ENCODE measurements at regions not wholly inside any gene's neighbourhood (a gene's known extent, or its start where the extent isn't known, plus 50 kb on each side); places are given as distances from the start of the nearest gene placed in this dataset.

DNA sequence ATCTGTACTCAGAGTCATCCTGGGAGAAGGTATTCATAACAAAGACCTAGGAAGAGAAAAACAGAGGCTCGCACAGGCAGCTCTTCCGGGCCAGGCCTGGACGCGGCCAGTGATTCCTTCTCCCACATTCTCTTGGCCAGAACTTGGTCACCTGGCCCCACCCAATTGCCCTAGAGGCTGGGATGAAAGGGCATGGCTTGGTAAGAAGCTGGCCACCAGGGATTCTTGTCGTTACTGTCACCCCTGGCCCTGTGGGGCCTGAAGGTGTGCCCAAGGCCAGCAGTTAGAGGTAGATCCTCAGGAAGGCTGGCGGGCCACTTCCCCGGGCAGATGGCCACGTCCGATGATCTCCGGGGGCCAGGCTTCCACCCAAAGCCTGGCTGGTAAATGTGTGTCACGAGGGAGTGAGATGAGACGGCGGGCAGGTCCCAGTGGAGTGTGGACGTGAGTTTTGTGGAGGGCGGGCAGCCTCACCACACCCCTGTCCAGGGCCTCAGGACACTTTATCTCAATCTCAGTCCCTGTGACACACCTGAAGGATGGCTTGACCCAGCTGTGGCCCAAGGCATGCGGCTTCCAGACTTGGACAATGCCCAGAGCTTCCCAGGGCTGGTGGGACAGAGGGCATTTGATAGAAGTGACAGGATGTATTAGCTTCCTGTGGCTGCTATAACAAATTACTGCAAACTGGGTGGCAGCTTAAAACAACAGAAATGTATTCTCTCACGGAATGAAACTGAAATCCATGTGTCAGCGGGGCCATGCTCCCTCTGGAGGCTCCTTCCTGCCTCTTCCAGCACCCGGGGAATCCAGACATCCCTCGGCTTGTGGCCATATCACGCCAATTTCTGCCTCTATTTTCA is 66.3 kb upstream of the GSE1 start:
- Histone ChIP-seq H3K9me3 (ENCODE audit: control insufficient read depth, insufficient read depth, low read depth, low read length) (no peaks in the 10 kb centered on the region), H3K27ac (ENCODE audit: low read length) (peak overlapping the region; percentile 23; the same call in 1 of the 2 replicates), H3K27me3 (ENCODE audit: control insufficient read depth, insufficient read depth, low read length) (no peaks in the 10 kb centered on the region), H3K4me3 (ENCODE audit: low read depth in 2 of 2, low read length in 2 of 2) (no peak overlapping the region), H3K36me3 (ENCODE audit: control insufficient read depth, insufficient read depth, low read length) (no peaks in the 10 kb centered on the region), H3K4me1 (ENCODE audit: control insufficient read depth, insufficient read depth, low read length) (peaks cover 22% of the 10 kb centered on the region)
- in situ Hi-C loops (cut with HindIII; ENCODE audit: low pct_unique_long_range_greater_than_20kb, low sequenced_read_pairs) = no loop called here
- CTCF ChIA-PET = no interaction called here
- no peak for TF ChIP-seq TCF7L2 (IDR thresholded peaks at IDR 0.05; ENCODE audit: low read depth, low read length)
- TF ChIP-seq, protein P1, sequence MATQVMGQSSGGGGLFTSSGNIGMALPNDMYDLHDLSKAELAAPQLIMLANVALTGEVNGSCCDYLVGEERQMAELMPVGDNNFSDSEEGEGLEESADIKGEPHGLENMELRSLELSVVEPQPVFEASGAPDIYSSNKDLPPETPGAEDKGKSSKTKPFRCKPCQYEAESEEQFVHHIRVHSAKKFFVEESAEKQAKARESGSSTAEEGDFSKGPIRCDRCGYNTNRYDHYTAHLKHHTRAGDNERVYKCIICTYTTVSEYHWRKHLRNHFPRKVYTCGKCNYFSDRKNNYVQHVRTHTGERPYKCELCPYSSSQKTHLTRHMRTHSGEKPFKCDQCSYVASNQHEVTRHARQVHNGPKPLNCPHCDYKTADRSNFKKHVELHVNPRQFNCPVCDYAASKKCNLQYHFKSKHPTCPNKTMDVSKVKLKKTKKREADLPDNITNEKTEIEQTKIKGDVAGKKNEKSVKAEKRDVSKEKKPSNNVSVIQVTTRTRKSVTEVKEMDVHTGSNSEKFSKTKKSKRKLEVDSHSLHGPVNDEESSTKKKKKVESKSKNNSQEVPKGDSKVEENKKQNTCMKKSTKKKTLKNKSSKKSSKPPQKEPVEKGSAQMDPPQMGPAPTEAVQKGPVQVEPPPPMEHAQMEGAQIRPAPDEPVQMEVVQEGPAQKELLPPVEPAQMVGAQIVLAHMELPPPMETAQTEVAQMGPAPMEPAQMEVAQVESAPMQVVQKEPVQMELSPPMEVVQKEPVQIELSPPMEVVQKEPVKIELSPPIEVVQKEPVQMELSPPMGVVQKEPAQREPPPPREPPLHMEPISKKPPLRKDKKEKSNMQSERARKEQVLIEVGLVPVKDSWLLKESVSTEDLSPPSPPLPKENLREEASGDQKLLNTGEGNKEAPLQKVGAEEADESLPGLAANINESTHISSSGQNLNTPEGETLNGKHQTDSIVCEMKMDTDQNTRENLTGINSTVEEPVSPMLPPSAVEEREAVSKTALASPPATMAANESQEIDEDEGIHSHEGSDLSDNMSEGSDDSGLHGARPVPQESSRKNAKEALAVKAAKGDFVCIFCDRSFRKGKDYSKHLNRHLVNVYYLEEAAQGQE (IDR thresholded peaks at IDR 0.05; ENCODE audit: insufficient read depth in 1 of 2, low read depth in 2 of 2, low read length in 1 of 2) = no peak
- no peak for TF ChIP-seq POLR2AphosphoS5 (IDR thresholded peaks at IDR 0.05; ENCODE audit: low read depth, low read length)
- intact Hi-C loops (cut with micrococcal nuclease; ENCODE audit: unreplicated experiment) = loop anchor here (10.0 kb wide), 1 partner anchor 102 kb away; no protein-coding TSS in a partner anchor
- no TSS peak for BruUV-seq (replicated peaks)
- no peak for DNase-seq (ENCODE audit: low read depth, low spot score)
- no peak for ATAC-seq
- POLR2A ChIA-PET = no interaction called here

DNA sequence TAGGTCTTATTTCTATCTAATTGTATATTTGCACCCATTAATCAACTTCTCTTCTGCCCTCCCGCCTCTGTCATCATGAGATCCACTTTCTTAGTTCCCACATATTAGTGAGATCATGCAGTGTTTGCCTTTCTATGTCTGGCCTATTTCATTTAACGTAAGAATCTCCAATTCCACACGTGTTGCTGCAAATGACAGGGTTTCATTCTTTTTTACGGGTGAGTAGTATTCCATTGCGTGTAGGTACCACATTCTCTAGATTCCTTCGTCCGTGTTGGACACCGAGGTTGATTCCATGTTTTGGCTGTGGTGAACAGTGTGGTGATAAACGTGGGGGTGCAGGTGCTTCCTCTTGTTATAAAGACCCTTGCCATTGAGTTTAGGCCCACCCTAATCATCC is 64.7 kb upstream of the GSE1 start:
- CTCF ChIA-PET = interaction anchor here (0.6 to 0.7 kb wide), 2 partner anchors 10 to 297 kb away, joined by 3 read pairs; no protein-coding TSS in a partner anchor
- H3K4me1 ChIP-seq (ENCODE audit: control insufficient read depth, insufficient read depth, low read length) = peaks cover 24% of the 10 kb centered on the region
- intact Hi-C loops (cut with micrococcal nuclease; ENCODE audit: unreplicated experiment) = loop anchor here (10.0 kb wide), 1 partner anchor 104 kb away; no protein-coding TSS in a partner anchor
- H3K27me3 ChIP-seq (ENCODE audit: control insufficient read depth, insufficient read depth, low read length) = no peaks in the 10 kb centered on the region
- no peaks in the 10 kb centered on the region for H3K36me3 ChIP-seq (ENCODE audit: control insufficient read depth, insufficient read depth, low read length)
- no peaks in the 10 kb centered on the region for H3K9me3 ChIP-seq (ENCODE audit: control insufficient read depth, insufficient read depth, low read depth, low read length)
- ATAC-seq (no peak), DNase-seq (ENCODE audit: low read depth, low spot score) (no peak)
- in situ Hi-C loops (cut with HindIII; ENCODE audit: low pct_unique_long_range_greater_than_20kb, low sequenced_read_pairs) = no loop called here
- no TSS peak for BruUV-seq (replicated peaks)
- no peak overlapping the region for H3K27ac ChIP-seq (ENCODE audit: low read length)
- POLR2A ChIA-PET = no interaction called here
- H3K4me3 ChIP-seq (ENCODE audit: low read depth in 2 of 2, low read length in 2 of 2) = no peak overlapping the region
- TF ChIP-seq, protein P2, sequence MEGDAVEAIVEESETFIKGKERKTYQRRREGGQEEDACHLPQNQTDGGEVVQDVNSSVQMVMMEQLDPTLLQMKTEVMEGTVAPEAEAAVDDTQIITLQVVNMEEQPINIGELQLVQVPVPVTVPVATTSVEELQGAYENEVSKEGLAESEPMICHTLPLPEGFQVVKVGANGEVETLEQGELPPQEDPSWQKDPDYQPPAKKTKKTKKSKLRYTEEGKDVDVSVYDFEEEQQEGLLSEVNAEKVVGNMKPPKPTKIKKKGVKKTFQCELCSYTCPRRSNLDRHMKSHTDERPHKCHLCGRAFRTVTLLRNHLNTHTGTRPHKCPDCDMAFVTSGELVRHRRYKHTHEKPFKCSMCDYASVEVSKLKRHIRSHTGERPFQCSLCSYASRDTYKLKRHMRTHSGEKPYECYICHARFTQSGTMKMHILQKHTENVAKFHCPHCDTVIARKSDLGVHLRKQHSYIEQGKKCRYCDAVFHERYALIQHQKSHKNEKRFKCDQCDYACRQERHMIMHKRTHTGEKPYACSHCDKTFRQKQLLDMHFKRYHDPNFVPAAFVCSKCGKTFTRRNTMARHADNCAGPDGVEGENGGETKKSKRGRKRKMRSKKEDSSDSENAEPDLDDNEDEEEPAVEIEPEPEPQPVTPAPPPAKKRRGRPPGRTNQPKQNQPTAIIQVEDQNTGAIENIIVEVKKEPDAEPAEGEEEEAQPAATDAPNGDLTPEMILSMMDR (IDR thresholded peaks at IDR 0.05) = no peak
- TF ChIP-seq SIN3A (IDR thresholded peaks at IDR 0.05; ENCODE audit: borderline replicate concordance, insufficient read depth, low read depth, low read length) = no peak
- no peak for TF ChIP-seq TCF7L2 (IDR thresholded peaks at IDR 0.05; ENCODE audit: low read depth, low read length)
- TF ChIP-seq, protein P1 (IDR thresholded peaks at IDR 0.05; ENCODE audit: insufficient read depth in 1 of 2, low read depth in 2 of 2, low read length in 1 of 2) = no peak
- no peak for TF ChIP-seq POLR2AphosphoS5 (IDR thresholded peaks at IDR 0.05; ENCODE audit: low read depth, low read length)
